ENCODE measurements at regions not wholly inside any gene's neighbourhood (a gene's known extent, or its start where the extent isn't known, plus 50 kb on each side); places are given as distances from the start of the nearest gene placed in this dataset.

DNA sequence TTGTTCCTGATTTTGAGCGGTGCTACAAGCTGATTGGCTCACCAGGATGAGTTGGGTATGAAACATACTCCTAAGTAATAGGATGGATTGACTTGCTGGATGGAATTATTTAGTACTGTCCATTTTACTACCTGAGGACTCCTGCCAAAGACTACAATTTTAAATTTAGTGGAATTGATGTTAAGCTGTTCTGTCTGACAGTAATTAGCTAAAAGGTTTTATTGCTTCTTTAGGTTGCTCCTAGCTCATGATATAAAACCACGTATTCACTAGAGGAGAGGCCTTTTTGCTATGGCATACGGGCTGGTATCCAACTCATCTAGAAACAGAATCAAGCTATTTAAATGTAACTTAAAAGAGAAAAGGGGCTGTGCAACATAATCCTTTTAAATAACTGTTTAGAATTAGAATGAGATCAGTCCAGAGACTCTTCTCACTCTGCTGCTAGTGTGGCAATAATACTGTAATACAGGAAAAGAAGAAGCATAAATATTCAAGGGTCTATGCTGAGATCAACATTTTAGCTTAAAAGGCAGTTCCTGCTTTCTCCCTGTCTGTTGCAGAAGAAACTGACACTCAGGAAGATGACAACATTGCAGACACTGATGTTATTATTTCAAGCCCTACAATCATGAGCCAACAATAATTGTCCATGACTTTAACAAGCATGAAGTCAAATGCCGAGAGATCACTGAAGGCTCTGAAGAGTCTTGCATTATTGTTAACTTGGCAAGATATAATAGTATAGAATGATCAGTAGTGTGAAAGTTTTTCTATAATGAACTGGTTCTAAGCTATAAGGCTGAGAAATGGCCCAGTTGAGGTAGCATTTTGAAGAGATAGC, 258.7 kb upstream of the ADGRL4 start:
- TF ChIP-seq, protein P1, sequence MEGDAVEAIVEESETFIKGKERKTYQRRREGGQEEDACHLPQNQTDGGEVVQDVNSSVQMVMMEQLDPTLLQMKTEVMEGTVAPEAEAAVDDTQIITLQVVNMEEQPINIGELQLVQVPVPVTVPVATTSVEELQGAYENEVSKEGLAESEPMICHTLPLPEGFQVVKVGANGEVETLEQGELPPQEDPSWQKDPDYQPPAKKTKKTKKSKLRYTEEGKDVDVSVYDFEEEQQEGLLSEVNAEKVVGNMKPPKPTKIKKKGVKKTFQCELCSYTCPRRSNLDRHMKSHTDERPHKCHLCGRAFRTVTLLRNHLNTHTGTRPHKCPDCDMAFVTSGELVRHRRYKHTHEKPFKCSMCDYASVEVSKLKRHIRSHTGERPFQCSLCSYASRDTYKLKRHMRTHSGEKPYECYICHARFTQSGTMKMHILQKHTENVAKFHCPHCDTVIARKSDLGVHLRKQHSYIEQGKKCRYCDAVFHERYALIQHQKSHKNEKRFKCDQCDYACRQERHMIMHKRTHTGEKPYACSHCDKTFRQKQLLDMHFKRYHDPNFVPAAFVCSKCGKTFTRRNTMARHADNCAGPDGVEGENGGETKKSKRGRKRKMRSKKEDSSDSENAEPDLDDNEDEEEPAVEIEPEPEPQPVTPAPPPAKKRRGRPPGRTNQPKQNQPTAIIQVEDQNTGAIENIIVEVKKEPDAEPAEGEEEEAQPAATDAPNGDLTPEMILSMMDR (IDR thresholded peaks at IDR 0.05; ENCODE audit: poor library complexity, severe bottlenecking) = no peak
- no peak for TF ChIP-seq TAF1 (IDR thresholded peaks at IDR 0.05; ENCODE audit: low read depth)
- no peak for TF ChIP-seq EZH2 (IDR thresholded peaks at IDR 0.05; ENCODE audit: borderline replicate concordance, insufficient read depth, low read length, poor library complexity, severe bottlenecking)
- TF ChIP-seq POLR2AphosphoS5 (IDR thresholded peaks at IDR 0.05) = peak; percentile 50
- TF ChIP-seq, protein P2, sequence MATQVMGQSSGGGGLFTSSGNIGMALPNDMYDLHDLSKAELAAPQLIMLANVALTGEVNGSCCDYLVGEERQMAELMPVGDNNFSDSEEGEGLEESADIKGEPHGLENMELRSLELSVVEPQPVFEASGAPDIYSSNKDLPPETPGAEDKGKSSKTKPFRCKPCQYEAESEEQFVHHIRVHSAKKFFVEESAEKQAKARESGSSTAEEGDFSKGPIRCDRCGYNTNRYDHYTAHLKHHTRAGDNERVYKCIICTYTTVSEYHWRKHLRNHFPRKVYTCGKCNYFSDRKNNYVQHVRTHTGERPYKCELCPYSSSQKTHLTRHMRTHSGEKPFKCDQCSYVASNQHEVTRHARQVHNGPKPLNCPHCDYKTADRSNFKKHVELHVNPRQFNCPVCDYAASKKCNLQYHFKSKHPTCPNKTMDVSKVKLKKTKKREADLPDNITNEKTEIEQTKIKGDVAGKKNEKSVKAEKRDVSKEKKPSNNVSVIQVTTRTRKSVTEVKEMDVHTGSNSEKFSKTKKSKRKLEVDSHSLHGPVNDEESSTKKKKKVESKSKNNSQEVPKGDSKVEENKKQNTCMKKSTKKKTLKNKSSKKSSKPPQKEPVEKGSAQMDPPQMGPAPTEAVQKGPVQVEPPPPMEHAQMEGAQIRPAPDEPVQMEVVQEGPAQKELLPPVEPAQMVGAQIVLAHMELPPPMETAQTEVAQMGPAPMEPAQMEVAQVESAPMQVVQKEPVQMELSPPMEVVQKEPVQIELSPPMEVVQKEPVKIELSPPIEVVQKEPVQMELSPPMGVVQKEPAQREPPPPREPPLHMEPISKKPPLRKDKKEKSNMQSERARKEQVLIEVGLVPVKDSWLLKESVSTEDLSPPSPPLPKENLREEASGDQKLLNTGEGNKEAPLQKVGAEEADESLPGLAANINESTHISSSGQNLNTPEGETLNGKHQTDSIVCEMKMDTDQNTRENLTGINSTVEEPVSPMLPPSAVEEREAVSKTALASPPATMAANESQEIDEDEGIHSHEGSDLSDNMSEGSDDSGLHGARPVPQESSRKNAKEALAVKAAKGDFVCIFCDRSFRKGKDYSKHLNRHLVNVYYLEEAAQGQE (IDR thresholded peaks at IDR 0.05; ENCODE audit: borderline replicate concordance) = no peak
- no peak for TF ChIP-seq MXI1 (conservative IDR thresholded peaks at IDR 0.05; ENCODE audit: poor library complexity, severe bottlenecking)
- no peak for TF ChIP-seq SMC3 (conservative IDR thresholded peaks at IDR 0.05; ENCODE audit: poor library complexity)

Measured in neural cell (in vitro differentiated cells).